ENCODE measurements at regions not wholly inside any gene's neighbourhood (a gene's known extent, or its start where the extent isn't known, plus 50 kb on each side); places are given as distances from the start of the nearest gene placed in this dataset.

DNA sequence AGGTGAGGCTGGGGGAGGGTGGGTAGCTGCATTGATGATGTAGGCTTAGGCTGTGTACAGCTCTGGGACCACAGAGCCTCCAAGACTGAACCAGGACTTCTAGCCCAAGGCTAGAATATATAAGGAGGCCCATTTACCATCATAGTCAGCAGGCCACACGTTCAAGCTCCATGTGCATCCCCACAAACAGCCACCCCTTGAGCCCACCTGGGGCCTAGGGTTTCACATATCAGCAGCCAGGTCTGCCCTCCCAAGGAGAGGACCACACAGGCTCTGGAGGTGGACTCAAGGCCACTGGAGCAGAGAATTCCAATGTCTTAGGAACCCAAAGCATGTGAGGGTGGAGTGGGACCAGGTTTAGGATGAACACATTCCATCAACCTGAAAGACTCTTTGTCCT, 230.5 kb downstream of the TTC32 start:
- Histone ChIP-seq H3K27me3 (ENCODE audit: control insufficient read depth, insufficient read depth, low read length) (peaks cover 1% of the 10 kb centered on the region; the same call in 1 of the 2 replicates), H3K4me3 (ENCODE audit: low read depth, low read length) (no peak overlapping the region), H3K36me3 (ENCODE audit: control insufficient read depth, insufficient read depth, low read length) (no peaks in the 10 kb centered on the region)
- ChIA-PET POLR2A (no interaction called here), CTCF (interaction anchor here (0.7 kb wide), 1 partner anchor 9 kb away, joined by 3 read pairs; no protein-coding TSS in a partner anchor)
- no peak for TF ChIP-seq CTCF (IDR thresholded peaks at IDR 0.05; ENCODE audit: insufficient read depth, low read depth, low read length)
- DNase-seq (ENCODE audit: low read depth), result no peak

GRCh38 chr2:19670303-19670702, 231.5 kb downstream of the TTC32 start:
- DNase-seq (ENCODE audit: low read depth), result no peak
- H3K27me3 ChIP-seq (ENCODE audit: control insufficient read depth, insufficient read depth, low read length), result peaks cover 1% of the 10 kb centered on the region; the same call in 1 of the 2 replicates
- no peak overlapping the region for H3K4me3 ChIP-seq (ENCODE audit: low read depth, low read length)
- CTCF ChIA-PET, result interaction anchor here (1.5 kb wide), 1 partner anchor 301 kb away, joined by 5 read pairs; no protein-coding TSS in a partner anchor
- H3K36me3 ChIP-seq (ENCODE audit: control insufficient read depth, insufficient read depth, low read length), result no peaks in the 10 kb centered on the region
- POLR2A ChIA-PET, result no interaction called here
- TF ChIP-seq CTCF (IDR thresholded peaks at IDR 0.05; ENCODE audit: insufficient read depth, low read depth, low read length), result no peak

GRCh38 chr2:19669559-19669958, 232.2 kb downstream of the TTC32 start:
- DNase-seq (ENCODE audit: low read depth), result no peak
- no peaks in the 10 kb centered on the region for H3K36me3 ChIP-seq (ENCODE audit: control insufficient read depth, insufficient read depth, low read length)
- CTCF ChIA-PET, result interaction anchor here (1.5 kb wide), 1 partner anchor 300 kb away, joined by 5 read pairs; no protein-coding TSS in a partner anchor
- TF ChIP-seq CTCF (IDR thresholded peaks at IDR 0.05; ENCODE audit: insufficient read depth, low read depth, low read length), result no peak
- H3K4me3 ChIP-seq (ENCODE audit: low read depth, low read length), result no peak overlapping the region
- POLR2A ChIA-PET, result no interaction called here
- H3K27me3 ChIP-seq (ENCODE audit: control insufficient read depth, insufficient read depth, low read length), result peaks cover 2% of the 10 kb centered on the region; the same call in 1 of the 2 replicates

- no peak for TF ChIP-seq CTCF (IDR thresholded peaks at IDR 0.05; ENCODE audit: insufficient read depth, low read depth, low read length)
- DNase-seq (ENCODE audit: low read depth), result no peak
- CTCF ChIA-PET, result no interaction called here
- POLR2A ChIA-PET, result no interaction called here
- H3K27me3 ChIP-seq (ENCODE audit: control insufficient read depth, insufficient read depth, low read length), result peaks cover 3% of the 10 kb centered on the region; the same call in 1 of the 2 replicates
- no peak overlapping the region for H3K4me3 ChIP-seq (ENCODE audit: low read depth, low read length)
- no peaks in the 10 kb centered on the region for H3K36me3 ChIP-seq (ENCODE audit: control insufficient read depth, insufficient read depth, low read length)
Measured at GRCh38 chr2:19669126-19669525, 232.7 kb downstream of the TTC32 start.

- POLR2A ChIA-PET, result no interaction called here
Measured at GRCh38 chr2:19667536-19667949, 234.2 kb downstream of the TTC32 start.

More at GRCh38 chr2:19667536-19667949, 234.2 kb downstream of the TTC32 start:
- DNase-seq (ENCODE audit: low read depth), result no peak
- Histone ChIP-seq H3K27me3 (ENCODE audit: control insufficient read depth, insufficient read depth, low read length) (peaks cover 3% of the 10 kb centered on the region; the same call in 1 of the 2 replicates), H3K4me3 (ENCODE audit: low read depth, low read length) (no peak overlapping the region), H3K36me3 (ENCODE audit: control insufficient read depth, insufficient read depth, low read length) (no peaks in the 10 kb centered on the region)
- CTCF ChIA-PET, result interaction anchor here (0.9 to 1.7 kb wide), 4 partner anchors 10 to 298 kb away, joined by 3 to 8 read pairs (median 6); no protein-coding TSS in a partner anchor
- TF ChIP-seq CTCF (IDR thresholded peaks at IDR 0.05; ENCODE audit: insufficient read depth, low read depth, low read length), result no peak
